ENCODE measurements at regions not wholly inside any gene's neighbourhood (a gene's known extent, or its start where the extent isn't known, plus 50 kb on each side); places are given as distances from the start of the nearest gene placed in this dataset.
"Not testable (repeated sequence)": the region's sequence is repeated elsewhere in the genome, so short reads cannot be mapped to it uniquely, and the experiment has no call there.

DNA sequence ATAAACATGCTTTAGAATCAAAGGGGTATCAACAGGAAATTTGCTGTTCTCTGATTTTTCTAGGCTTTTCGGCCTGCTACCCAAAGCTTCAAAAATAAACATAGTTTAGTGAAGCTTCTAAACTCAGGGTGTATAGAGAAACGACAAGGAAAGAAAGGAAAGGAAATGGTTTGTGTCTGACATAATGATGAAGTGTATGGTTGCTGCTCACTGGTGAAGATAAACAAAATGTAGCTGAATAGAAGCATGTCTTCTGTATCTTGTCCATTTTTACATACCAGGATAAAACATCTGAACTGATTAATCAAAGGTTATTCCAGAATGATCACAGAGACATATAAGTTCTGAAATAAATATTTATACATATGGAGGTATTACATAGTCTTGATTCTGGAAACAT is 1324.6 kb upstream of the NRXN1 start:
- no peak for DNase-seq (ENCODE audit: extremely low read depth in 1 of 11, low read depth in 9 of 11, low spot score in 4 of 11)

DNA sequence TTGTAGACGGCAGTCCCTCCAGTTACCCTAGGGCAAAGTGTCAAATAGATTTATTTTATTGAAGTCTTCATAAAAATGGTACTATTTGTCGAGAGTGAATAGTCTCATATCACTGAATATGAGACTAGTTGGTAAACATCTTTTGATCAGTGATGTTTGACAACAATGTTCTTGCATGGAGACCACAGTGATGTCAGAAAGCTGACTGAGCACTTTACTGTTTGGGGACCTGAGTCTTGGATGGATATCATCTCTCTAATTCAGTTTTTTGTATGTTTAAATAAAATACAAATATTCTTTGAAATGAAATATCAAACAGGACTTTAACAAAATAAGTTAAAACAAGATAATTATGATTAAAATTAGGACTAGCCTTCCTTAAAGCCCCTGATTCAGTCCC is 1315.4 kb upstream of the NRXN1 start:
- no peak for DNase-seq (ENCODE audit: extremely low read depth in 1 of 11, low read depth in 9 of 11, low spot score in 4 of 11)

- DNase-seq (ENCODE audit: extremely low read depth in 1 of 11, low read depth in 9 of 11, low spot score in 4 of 11) = no peak
Measured at GRCh38 chr2:52345676-52346075, 1313.7 kb upstream of the NRXN1 start.

GRCh38 chr2:52345082-52345481 is 1313.2 kb upstream of the NRXN1 start:
- no peak for DNase-seq (ENCODE audit: extremely low read depth in 1 of 11, low read depth in 9 of 11, low spot score in 4 of 11)

DNA sequence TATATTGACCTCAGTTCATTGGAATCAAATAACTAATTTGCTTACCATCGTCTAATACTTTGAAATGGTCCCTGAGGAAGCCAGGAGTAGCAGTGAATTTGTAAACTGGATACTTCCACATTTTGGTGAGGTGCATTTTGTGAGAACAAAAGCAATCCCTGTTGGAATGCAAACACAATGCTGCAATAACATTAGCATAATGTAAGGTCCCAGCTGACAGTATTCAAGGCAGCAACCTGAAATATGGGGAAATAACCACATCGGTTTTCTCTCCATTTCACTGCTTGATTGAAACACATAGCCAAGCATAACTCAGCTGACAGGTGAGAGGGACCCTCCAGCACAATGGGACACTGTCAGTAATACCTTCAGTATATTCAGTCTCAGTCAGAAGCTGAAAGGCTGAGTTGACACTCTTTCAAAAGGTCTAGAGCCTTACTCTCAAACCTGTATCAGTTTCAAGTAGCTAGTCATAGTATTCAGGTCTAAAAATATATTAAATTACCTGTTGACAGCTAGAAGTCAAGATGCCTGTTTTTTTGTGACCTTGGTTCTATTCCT is 1311.9 kb upstream of the NRXN1 start:
- DNase-seq (ENCODE audit: extremely low read depth in 1 of 11, low read depth in 9 of 11, low spot score in 4 of 11) = no peak

GRCh38 chr2:52343010-52343409 is 1311.1 kb upstream of the NRXN1 start:
- DNase-seq (ENCODE audit: extremely low read depth in 1 of 11, low read depth in 9 of 11, low spot score in 4 of 11) = no peak

GRCh38 chr2:52342458-52342857 is 1310.5 kb upstream of the NRXN1 start:
- no peak for DNase-seq (ENCODE audit: extremely low read depth in 1 of 11, low read depth in 9 of 11, low spot score in 4 of 11)

DNA sequence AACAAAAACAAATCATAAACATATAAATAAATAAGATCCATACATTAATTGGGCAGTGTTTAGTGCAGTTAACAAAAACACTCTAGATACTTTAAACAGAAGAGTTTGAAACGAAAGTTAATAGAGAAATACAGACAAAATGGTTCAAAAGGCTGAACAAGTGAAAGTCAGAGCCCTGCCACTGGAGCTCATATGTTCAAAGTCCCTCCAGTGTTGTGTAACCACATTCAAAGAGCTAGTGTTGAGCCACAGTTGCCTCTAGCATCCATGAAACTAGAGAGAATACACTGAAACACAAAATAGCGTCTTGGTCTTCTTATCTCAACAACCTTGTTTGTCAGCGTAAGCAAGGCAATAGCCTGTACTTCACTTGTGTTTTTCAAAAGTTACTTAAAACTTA is 1309.8 kb upstream of the NRXN1 start:
- no peak for DNase-seq (ENCODE audit: extremely low read depth in 1 of 11, low read depth in 9 of 11, low spot score in 4 of 11)

DNA sequence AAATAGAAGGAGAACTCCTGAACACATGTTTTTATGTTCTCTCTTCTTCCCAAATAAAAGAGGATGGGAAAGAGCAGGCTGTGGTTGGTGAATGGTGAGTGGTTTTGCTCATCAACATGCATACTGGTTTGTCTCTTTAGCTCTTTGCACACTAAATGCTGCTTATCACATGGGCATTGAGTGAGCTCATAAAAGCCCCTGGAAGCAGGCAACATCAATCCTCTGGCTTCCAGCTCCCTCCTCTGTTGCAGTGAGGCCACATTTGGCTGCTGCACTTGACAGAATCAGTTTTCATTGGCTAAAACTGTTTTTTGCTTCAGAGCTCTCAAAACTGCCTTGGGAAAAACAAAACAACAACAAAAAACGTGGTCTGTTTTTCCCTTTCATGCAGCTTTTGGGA is 1308.2 kb upstream of the NRXN1 start:
- DNase-seq (ENCODE audit: extremely low read depth in 1 of 11, low read depth in 9 of 11, low spot score in 4 of 11) = no peak

GRCh38 chr2:52337786-52338185 is 1305.9 kb upstream of the NRXN1 start:
- DNase-seq (ENCODE audit: extremely low read depth in 1 of 11, low read depth in 9 of 11, low spot score in 4 of 11) = not testable (repeated sequence)

DNA sequence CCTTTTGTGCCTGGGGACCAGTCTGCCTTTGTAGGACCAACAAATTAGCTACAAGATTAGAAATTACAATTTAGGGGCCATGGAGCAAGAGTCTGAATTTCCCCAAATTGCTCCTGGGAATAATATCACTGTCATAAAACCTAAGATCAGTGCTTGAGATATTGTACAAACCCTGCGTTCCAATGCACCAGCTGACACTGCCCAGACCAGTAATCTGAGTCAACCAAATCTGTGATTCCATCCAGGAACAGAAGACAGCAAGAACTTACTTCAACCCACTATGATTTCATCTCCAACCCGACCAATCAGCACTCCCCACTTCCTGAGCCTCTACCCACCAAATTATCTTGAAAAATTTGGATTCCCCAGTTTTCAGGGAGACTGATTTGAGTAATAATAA is 1305.0 kb upstream of the NRXN1 start:
- DNase-seq (ENCODE audit: extremely low read depth in 1 of 11, low read depth in 9 of 11, low spot score in 4 of 11) = no peak

DNA sequence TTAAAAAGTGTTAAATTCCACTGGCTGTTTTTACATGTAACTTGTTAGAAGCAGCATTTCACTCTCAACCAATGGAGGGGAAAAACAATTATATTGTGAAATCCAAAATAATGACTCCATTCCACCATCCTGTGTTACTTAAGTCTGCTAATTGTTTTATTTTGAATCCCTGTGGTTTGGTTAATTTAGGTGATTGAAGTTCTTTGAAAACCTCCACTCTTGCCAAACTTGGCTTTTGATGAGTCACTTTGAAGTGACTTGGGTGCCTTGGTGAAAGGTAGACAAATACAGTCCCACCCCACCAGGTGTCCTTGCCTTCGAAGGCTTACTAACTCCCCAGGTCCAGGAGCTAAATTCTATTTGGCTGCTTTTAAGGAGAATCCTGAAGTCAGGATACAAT is 1303.8 kb upstream of the NRXN1 start:
- DNase-seq (ENCODE audit: extremely low read depth in 1 of 11, low read depth in 9 of 11, low spot score in 4 of 11) = no peak

DNA sequence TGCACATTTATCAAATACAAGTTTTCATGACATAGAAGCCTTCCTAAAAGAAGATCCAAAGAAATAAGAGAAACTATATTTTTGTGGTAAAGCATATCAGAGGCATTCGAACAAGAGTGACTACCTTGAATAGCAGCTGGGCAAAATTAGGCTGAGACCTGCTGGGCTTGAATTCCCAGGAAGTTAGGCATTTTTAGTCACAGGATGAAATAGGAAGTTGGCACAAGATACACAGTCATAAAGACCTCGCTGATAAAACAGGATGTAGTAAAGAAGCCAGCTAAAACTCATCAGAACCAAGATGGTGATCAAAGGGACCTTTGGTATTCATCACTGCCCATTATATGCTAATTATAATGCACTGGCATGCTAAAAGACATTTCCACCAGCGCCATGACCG is 1302.3 kb upstream of the NRXN1 start:
- DNase-seq (ENCODE audit: extremely low read depth in 1 of 11, low read depth in 9 of 11, low spot score in 4 of 11) = no peak

GRCh38 chr2:52327641-52328040 is 1295.7 kb upstream of the NRXN1 start:
- no peak for DNase-seq (ENCODE audit: extremely low read depth in 1 of 11, low read depth in 9 of 11, low spot score in 4 of 11)

DNA sequence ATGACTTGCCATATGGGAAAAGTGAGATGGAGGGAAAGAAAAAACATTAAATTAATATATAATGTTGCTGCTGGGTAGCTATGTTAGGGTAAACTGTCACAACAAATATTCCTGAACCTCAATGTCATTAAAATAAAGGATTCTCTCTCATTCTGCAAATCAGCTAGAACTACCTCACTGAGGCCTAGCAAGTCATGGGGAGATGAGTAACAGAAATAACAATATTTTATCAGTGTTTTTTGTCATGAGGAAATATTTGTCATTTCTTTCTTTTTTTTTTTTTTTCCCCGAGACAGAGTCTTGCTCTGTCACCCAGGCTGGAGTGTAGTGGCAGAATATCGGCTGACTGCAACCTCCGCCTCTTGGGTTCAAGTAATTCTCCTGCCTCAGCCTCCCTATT is 1282.3 kb upstream of the NRXN1 start:
- DNase-seq (ENCODE audit: extremely low read depth in 1 of 11, low read depth in 9 of 11, low spot score in 4 of 11) = no peak

DNA sequence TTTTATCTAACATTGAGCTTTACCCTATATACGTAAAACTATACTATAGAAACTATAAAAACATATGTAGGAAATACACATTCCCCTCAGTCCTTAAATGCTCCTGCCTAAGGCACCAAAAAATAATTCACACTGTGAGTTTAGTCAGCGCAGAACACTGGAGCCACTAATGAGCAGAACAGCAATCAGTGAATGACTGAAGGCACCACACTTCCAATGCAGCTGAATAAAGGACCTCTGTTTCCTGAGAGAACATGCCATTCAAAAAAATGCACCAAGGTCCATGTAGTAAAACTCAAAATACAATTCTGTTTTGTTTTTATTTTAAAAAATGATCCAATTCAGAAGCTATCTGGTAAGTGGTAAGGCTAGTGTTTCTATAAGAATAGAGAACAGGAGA is 1280.6 kb upstream of the NRXN1 start:
- no peak for DNase-seq (ENCODE audit: extremely low read depth in 1 of 11, low read depth in 9 of 11, low spot score in 4 of 11)

DNA sequence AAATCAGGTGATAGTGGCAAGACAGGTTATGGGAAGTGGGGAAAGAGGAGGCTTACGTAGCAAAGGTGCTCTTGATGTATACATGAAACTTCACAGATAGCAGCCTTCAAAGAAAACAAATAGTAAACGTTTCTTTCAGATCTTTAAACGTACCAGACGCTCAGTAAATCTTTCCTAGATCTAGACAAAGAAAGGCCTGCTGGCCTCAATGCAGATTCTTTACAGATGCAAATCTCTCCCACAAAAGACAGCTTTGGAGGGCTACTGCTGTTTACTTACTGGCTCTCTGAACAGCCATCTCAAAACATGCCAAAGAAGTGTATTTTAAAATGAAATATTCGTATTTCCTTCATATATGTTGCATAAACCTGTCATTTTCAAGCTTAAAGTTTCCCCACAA is 1279.9 kb upstream of the NRXN1 start:
- no peak for DNase-seq (ENCODE audit: extremely low read depth in 1 of 11, low read depth in 9 of 11, low spot score in 4 of 11)

- no peak for DNase-seq (ENCODE audit: extremely low read depth in 1 of 11, low read depth in 9 of 11, low spot score in 4 of 11)
Measured at GRCh38 chr2:52308156-52308555, 1276.2 kb upstream of the NRXN1 start.

GRCh38 chr2:52294628-52295027 is 1262.7 kb upstream of the NRXN1 start:
- DNase-seq (ENCODE audit: extremely low read depth in 1 of 11, low read depth in 9 of 11, low spot score in 4 of 11) = no peak

- no peak for DNase-seq (ENCODE audit: extremely low read depth in 1 of 11, low read depth in 9 of 11, low spot score in 4 of 11)
Measured at GRCh38 chr2:52292801-52293200, 1260.9 kb upstream of the NRXN1 start.

DNA sequence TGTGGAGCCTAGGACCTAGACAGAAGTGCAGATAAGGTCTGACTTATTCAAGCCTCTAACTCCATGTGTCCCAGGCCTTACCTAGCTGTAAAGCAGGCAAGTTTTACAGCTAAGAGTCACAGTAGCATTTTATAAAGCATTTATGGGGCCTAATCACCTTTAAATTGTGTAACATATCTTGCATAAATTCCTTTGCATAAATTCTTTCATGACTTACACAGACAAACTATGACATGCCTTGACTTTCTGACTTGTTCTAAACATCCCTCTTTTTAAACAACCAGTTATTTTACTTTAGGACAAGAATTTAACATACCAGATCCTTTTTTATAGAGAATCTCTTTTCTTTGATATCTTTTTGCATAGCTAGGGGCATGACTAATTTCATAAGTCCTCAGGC is 1257.8 kb upstream of the NRXN1 start:
- DNase-seq (ENCODE audit: extremely low read depth in 1 of 11, low read depth in 9 of 11, low spot score in 4 of 11) = no peak

DNA sequence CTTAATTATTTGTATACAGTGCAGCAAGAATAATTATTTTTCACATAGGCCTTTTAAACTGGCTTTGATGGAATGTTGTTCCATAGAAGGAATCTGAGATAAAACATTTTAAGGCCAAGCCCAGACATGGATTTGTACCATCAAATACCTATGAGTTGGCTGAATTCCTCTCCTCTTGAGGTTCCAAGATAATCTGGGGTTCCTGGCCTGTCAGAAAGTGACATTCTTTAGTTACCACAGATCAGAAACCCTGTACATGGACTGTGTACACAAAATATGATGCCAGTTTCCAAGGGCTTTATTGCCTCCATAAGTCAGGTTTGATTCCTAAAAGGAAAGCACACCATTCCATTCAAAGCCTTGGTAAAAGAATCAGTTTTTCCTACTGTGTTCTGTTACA is 1256.7 kb upstream of the NRXN1 start:
- DNase-seq (ENCODE audit: extremely low read depth in 1 of 11, low read depth in 9 of 11, low spot score in 4 of 11) = no peak

Data from renal cortex interstitium (tissue), 11 donors.